ENCODE measurements at regions not wholly inside any gene's neighbourhood (a gene's known extent, or its start where the extent isn't known, plus 50 kb on each side); places are given as distances from the start of the nearest gene placed in this dataset.

DNA sequence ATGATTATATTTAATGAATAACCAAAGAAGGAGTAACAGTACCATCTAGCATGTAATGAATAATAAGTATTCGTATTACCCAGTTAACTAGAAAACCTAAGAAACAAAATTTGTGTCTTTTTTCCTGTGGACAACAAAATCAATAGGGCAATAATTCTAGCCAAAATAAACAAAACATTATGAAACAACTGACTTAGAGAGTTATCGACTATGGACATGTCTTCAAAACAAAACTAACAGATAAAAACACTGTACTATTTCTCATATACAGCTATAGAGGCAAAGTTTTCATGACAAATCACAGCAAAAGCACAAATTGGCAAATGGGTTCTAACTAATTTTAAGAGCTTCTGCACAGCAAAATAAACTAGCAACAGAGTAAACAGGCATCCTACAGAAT lies 224.1 kb downstream of the ALX1 start:
- no peak for TF ChIP-seq CTCF (IDR thresholded peaks at IDR 0.05; ENCODE audit: low read length, missing control alignments)
- DNase-seq (ENCODE audit: low read depth) = no peak
- H3K4me3 ChIP-seq (replicated peaks; ENCODE audit: low read depth, low read length) = no peak overlapping the region

- TF ChIP-seq CTCF (IDR thresholded peaks at IDR 0.05; ENCODE audit: low read length, missing control alignments) = no peak
- no peak overlapping the region for H3K4me3 ChIP-seq (replicated peaks; ENCODE audit: low read depth, low read length)
- DNase-seq (ENCODE audit: low read depth) = no peak
These were observed 224.6 kb downstream of the ALX1 start for GRCh38 chr12:85504624-85505023.

DNA sequence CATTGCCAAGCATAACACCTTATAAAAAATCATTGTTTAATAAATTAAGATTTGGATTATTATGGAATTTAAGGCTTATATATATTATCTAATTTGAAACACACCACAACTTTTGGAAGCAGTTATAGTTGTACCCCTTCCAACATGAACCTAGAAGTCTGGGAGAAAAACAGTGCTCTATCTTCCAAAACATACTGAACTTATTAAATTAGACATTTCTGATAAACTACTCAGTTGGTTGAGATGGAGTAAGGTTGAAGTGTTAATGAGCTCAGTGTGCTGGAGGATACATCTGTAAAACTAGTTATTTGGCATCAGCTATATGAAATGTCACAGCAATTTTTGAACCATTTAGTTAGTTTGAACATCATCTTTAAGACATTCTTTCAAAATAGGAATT lies 227.4 kb downstream of the ALX1 start:
- DNase-seq (ENCODE audit: low read depth) = no peak
- H3K4me3 ChIP-seq (replicated peaks; ENCODE audit: low read depth, low read length) = no peak overlapping the region
- TF ChIP-seq CTCF (IDR thresholded peaks at IDR 0.05; ENCODE audit: low read length, missing control alignments) = no peak

- TF ChIP-seq CTCF (IDR thresholded peaks at IDR 0.05; ENCODE audit: low read length, missing control alignments) = no peak
- DNase-seq (ENCODE audit: low read depth) = no peak
- no peak overlapping the region for H3K4me3 ChIP-seq (replicated peaks; ENCODE audit: low read depth, low read length)
These were observed 229.2 kb downstream of the ALX1 start for GRCh38 chr12:85509081-85509856.

GRCh38 chr12:85509857-85510256 lies 229.8 kb downstream of the ALX1 start:
- no peak for DNase-seq (ENCODE audit: low read depth)
- no peak for TF ChIP-seq CTCF (IDR thresholded peaks at IDR 0.05; ENCODE audit: low read length, missing control alignments)
- H3K4me3 ChIP-seq (replicated peaks; ENCODE audit: low read depth, low read length) = no peak overlapping the region

- H3K4me3 ChIP-seq (replicated peaks; ENCODE audit: low read depth, low read length) = no peak overlapping the region
- TF ChIP-seq CTCF (IDR thresholded peaks at IDR 0.05; ENCODE audit: low read length, missing control alignments) = no peak
- no peak for DNase-seq (ENCODE audit: low read depth)
These were observed 236.0 kb downstream of the ALX1 start for GRCh38 chr12:85516039-85516438.

Measured in fibroblast of pulmonary artery (primary cell).